ENCODE measurements at regions not wholly inside any gene's neighbourhood (a gene's known extent, or its start where the extent isn't known, plus 50 kb on each side); places are given as distances from the start of the nearest gene placed in this dataset.

DNA sequence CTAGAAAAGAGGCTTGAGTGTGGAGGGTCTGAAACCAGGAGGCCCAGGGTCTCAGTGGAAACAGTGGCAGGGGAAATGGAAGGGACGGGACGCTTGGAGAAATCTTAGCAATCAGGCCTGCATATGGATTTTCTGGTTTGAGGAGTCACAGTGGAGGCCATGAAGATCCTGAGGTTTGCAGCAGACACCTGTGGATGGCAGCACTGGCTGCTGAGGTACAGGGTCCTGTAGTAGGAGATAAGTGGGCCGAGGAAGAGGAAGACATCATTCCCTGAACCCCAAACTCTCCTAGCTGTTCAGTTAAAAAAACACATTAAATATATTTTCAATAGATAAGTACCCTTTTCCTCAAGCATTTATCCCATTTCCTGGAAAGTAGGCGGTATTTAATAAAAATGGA, 208.8 kb upstream of the IGFBP3 start:
- POLR2A ChIA-PET, result no interaction called here
- Mint-ChIP-seq H3K4me1 (peaks cover 7% of the 10 kb centered on the region), H3K27me3 (ENCODE audit: low read depth) (no peaks in the 10 kb centered on the region), H3K4me3 (no peak overlapping the region), H3K9me3 (no peaks in the 10 kb centered on the region), H3K36me3 (no peaks in the 10 kb centered on the region), H3K27ac (no peak overlapping the region)
- ATAC-seq (no peak), DNase-seq (ENCODE audit: low spot score) (no peak)
- CTCF ChIA-PET, result no interaction called here
- TF ChIP-seq ZNF219 (CRISPR knock-in tag; IDR thresholded peaks at IDR 0.05; ENCODE audit: borderline replicate concordance) (no peak), HMGA2 (CRISPR knock-in tag; IDR thresholded peaks at IDR 0.05) (no peak)

DNA sequence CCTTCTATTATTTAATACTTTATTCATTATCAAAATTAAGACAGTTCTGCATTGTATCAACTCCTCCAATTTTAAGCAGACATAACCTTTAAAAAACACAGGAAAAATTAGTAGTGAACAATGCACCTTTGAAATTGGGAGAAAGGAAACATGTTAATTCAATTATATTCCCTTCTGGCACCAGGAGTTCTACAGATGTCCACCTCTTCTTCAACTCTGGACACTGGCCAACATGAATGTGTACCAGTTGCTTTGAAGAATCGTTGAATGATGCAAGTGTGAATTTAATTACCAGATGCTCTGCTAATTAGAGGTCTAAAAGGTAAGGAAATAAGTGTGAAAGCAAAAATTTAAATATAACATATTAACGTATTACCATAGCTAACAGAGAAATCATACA, 206.7 kb upstream of the IGFBP3 start:
- TF ChIP-seq MYBL2 (CRISPR knock-in tag; IDR thresholded peaks at IDR 0.05) (no peak), ZNF317 (CRISPR knock-in tag; IDR thresholded peaks at IDR 0.05; ENCODE audit: borderline replicate concordance, low read depth) (no peak), ETV6 (CRISPR knock-in tag; IDR thresholded peaks at IDR 0.05) (no peak), TP53 (CRISPR knock-in tag; IDR thresholded peaks at IDR 0.05) (no peak), NR3C1 (CRISPR knock-in tag; conservative IDR thresholded peaks at IDR 0.05; ENCODE audit: low read depth) (no peak), CREM (CRISPR knock-in tag; IDR thresholded peaks at IDR 0.05) (no peak), CBFB (CRISPR knock-in tag; IDR thresholded peaks at IDR 0.05; ENCODE audit: low read depth) (no peak), ZNF396 (CRISPR knock-in tag; IDR thresholded peaks at IDR 0.05; ENCODE audit: borderline replicate concordance) (no peak), EMX1 (CRISPR knock-in tag; IDR thresholded peaks at IDR 0.05) (no peak), ELF4 (CRISPR knock-in tag; IDR thresholded peaks at IDR 0.05; ENCODE audit: low read depth) (no peak)
- TF ChIP-seq, protein P1, sequence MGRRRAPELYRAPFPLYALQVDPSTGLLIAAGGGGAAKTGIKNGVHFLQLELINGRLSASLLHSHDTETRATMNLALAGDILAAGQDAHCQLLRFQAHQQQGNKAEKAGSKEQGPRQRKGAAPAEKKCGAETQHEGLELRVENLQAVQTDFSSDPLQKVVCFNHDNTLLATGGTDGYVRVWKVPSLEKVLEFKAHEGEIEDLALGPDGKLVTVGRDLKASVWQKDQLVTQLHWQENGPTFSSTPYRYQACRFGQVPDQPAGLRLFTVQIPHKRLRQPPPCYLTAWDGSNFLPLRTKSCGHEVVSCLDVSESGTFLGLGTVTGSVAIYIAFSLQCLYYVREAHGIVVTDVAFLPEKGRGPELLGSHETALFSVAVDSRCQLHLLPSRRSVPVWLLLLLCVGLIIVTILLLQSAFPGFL (CRISPR knock-in tag; IDR thresholded peaks at IDR 0.05; ENCODE audit: borderline replicate concordance), result no peak
- TF ChIP-seq, protein P2, sequence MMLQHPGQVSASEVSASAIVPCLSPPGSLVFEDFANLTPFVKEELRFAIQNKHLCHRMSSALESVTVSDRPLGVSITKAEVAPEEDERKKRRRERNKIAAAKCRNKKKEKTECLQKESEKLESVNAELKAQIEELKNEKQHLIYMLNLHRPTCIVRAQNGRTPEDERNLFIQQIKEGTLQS (CRISPR knock-in tag; conservative IDR thresholded peaks at IDR 0.05), result no peak
- no peaks in the 10 kb centered on the region for H3K9me3 Mint-ChIP-seq
- no peaks in the 10 kb centered on the region for H3K27me3 Mint-ChIP-seq (ENCODE audit: low read depth)
- ATAC-seq, result no peak
- ChIA-PET POLR2A (no interaction called here), CTCF (no interaction called here)
- H3K27ac Mint-ChIP-seq, result no peak overlapping the region
- no peaks in the 10 kb centered on the region for H3K36me3 Mint-ChIP-seq
- peaks cover 7% of the 10 kb centered on the region for H3K4me1 Mint-ChIP-seq
- DNase-seq (ENCODE audit: low spot score), result no peak
- H3K4me3 Mint-ChIP-seq, result no peak overlapping the region

DNA sequence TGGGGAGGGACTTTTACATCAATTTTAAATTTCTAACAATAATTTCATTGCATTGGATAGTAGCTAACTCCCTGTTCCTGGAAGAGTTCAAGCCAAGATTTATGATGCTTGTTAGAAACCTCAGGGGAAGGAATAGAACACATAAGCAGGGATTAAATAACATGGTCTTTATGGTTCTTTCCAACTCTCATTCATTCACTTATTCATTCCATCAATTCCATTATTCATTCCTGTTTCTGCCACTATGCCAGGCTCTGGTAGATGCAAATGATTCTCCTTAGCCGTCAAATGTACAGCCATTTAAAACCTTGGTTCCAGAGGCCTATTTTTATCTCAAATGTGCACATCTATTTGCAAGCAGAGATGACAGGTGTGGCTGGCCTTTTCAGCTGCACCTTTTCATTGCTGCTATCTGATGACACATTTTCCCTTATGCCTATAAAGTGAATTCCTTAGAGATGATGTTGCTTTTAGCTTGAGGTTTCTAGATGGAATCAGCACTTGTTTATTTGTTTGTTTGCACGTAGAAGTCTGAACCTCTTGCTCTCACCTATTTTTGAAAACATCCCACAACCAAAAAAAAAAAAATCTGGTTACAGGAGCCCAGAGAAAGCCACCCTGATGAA, 205.7 kb upstream of the IGFBP3 start:
- ChIA-PET POLR2A (no interaction called here), CTCF (no interaction called here)
- Mint-ChIP-seq H3K4me1 (no peaks in the 10 kb centered on the region), H3K9me3 (no peaks in the 10 kb centered on the region), H3K4me3 (no peak overlapping the region), H3K27me3 (ENCODE audit: low read depth) (no peaks in the 10 kb centered on the region), H3K27ac (no peak overlapping the region), H3K36me3 (no peaks in the 10 kb centered on the region)
- TF ChIP-seq, protein P2 (CRISPR knock-in tag; conservative IDR thresholded peaks at IDR 0.05), result no peak
- no peak for ATAC-seq
- DNase-seq (ENCODE audit: low spot score), result no peak

DNA sequence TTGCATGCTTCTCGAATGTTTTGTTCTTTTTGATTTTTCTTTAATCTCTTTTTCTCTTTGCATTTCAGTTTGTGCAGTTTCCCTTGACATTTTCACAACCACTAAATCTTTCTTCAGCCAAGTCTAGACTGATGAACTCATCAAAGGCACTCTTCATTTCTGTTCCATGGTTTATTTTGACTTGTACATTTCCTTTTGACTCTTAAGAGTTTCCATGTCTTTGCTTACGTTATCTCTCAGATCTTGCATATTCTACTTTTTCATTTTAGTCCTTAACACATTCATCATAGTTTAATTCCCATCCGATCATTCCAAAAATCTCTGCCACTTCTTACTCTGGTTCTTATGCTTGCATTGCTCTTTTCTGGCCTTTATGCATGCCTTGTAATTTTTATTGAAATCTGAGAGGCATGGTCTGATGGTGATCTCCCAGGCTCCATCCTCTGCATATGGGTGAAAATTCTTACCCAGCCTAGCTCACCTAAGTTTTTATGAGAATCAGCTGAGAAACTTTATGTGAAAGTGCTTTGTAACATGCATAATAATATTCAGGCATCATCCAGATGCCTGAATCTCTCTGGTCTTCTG, 202.8 kb upstream of the IGFBP3 start:
- ATAC-seq, result no peak
- CTCF ChIA-PET, result no interaction called here
- H3K27ac Mint-ChIP-seq, result no peak overlapping the region
- no peaks in the 10 kb centered on the region for H3K9me3 Mint-ChIP-seq
- H3K4me1 Mint-ChIP-seq, result no peaks in the 10 kb centered on the region
- no peaks in the 10 kb centered on the region for H3K36me3 Mint-ChIP-seq
- POLR2A ChIA-PET, result no interaction called here
- no peak for DNase-seq (ENCODE audit: low spot score)
- no peaks in the 10 kb centered on the region for H3K27me3 Mint-ChIP-seq (ENCODE audit: low read depth)
- H3K4me3 Mint-ChIP-seq, result no peak overlapping the region
- TF ChIP-seq NFE2L1 (CRISPR knock-in tag; IDR thresholded peaks at IDR 0.05), result no peak
- TF ChIP-seq IRF2 (CRISPR knock-in tag; IDR thresholded peaks at IDR 0.05; ENCODE audit: borderline replicate concordance, low read depth), result no peak
- TF ChIP-seq GTF2I (CRISPR knock-in tag; conservative IDR thresholded peaks at IDR 0.05), result no peak
- TF ChIP-seq, protein P3, sequence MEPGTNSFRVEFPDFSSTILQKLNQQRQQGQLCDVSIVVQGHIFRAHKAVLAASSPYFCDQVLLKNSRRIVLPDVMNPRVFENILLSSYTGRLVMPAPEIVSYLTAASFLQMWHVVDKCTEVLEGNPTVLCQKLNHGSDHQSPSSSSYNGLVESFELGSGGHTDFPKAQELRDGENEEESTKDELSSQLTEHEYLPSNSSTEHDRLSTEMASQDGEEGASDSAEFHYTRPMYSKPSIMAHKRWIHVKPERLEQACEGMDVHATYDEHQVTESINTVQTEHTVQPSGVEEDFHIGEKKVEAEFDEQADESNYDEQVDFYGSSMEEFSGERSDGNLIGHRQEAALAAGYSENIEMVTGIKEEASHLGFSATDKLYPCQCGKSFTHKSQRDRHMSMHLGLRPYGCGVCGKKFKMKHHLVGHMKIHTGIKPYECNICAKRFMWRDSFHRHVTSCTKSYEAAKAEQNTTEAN (CRISPR knock-in tag; IDR thresholded peaks at IDR 0.05), result no peak
- no peak for TF ChIP-seq RELA (CRISPR knock-in tag; IDR thresholded peaks at IDR 0.05; ENCODE audit: borderline replicate concordance)
- TF ChIP-seq, protein P4, sequence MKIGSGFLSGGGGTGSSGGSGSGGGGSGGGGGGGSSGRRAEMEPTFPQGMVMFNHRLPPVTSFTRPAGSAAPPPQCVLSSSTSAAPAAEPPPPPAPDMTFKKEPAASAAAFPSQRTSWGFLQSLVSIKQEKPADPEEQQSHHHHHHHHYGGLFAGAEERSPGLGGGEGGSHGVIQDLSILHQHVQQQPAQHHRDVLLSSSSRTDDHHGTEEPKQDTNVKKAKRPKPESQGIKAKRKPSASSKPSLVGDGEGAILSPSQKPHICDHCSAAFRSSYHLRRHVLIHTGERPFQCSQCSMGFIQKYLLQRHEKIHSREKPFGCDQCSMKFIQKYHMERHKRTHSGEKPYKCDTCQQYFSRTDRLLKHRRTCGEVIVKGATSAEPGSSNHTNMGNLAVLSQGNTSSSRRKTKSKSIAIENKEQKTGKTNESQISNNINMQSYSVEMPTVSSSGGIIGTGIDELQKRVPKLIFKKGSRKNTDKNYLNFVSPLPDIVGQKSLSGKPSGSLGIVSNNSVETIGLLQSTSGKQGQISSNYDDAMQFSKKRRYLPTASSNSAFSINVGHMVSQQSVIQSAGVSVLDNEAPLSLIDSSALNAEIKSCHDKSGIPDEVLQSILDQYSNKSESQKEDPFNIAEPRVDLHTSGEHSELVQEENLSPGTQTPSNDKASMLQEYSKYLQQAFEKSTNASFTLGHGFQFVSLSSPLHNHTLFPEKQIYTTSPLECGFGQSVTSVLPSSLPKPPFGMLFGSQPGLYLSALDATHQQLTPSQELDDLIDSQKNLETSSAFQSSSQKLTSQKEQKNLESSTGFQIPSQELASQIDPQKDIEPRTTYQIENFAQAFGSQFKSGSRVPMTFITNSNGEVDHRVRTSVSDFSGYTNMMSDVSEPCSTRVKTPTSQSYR (CRISPR knock-in tag; IDR thresholded peaks at IDR 0.05), result no peak
- TF ChIP-seq ETV6 (CRISPR knock-in tag; IDR thresholded peaks at IDR 0.05), result no peak
- TF ChIP-seq, protein P5, sequence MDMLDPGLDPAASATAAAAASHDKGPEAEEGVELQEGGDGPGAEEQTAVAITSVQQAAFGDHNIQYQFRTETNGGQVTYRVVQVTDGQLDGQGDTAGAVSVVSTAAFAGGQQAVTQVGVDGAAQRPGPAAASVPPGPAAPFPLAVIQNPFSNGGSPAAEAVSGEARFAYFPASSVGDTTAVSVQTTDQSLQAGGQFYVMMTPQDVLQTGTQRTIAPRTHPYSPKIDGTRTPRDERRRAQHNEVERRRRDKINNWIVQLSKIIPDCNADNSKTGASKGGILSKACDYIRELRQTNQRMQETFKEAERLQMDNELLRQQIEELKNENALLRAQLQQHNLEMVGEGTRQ (CRISPR knock-in tag; IDR thresholded peaks at IDR 0.05), result no peak
- TF ChIP-seq JUN (CRISPR knock-in tag; IDR thresholded peaks at IDR 0.05), result no peak
- TF ChIP-seq, protein P6, sequence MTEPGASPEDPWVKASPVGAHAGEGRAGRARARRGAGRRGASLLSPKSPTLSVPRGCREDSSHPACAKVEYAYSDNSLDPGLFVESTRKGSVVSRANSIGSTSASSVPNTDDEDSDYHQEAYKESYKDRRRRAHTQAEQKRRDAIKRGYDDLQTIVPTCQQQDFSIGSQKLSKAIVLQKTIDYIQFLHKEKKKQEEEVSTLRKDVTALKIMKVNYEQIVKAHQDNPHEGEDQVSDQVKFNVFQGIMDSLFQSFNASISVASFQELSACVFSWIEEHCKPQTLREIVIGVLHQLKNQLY (CRISPR knock-in tag; IDR thresholded peaks at IDR 0.05), result no peak
